Aorta (tissue), 5 donors: ENCODE measurements at regions not wholly inside any gene's neighbourhood (a gene's known extent, or its start where the extent isn't known, plus 50 kb on each side); places are given as distances from the start of the nearest gene placed in this dataset.

Experiments used
- ATAC-seq: fragments of 200-7000 bp; cut with Tn5 transposase; one replicate; pipeline ENCODE4 v1.9.1; 2022; ENCODE audit warnings: moderate library complexity; ENCODE audit not compliant: low FRiP score
- DNase-seq, 2 donors: peaks; one replicate each; pipeline ENCODE4 v3.0.0-alpha.2; 2020
- H3K27ac ChIP-seq, 2 donors: one replicate each; pipeline ENCODE4 v1.5.1; 2013; ENCODE audit warnings: low read length in 2 of 2, mild to moderate bottlenecking in 2 of 2, moderate library complexity in 2 of 2, control low read depth in 1 of 2, inconsistent platforms in 1 of 2, low read depth in 1 of 2
- H3K27me3 ChIP-seq, 2 donors: one replicate each; pipeline ENCODE4 v1.6.1; 2013; ENCODE audit warnings: control low read depth in 1 of 2, low read length in 1 of 2, mild to moderate bottlenecking in 1 of 2, moderate library complexity in 1 of 2; ENCODE audit not compliant: insufficient read depth in 2 of 2, control insufficient read depth in 1 of 2
- H3K36me3 ChIP-seq, 2 donors: one replicate each; pipeline ENCODE4 v1.6.1; 2013; ENCODE audit warnings: control low read depth in 1 of 2, low read length in 1 of 2, mild to moderate bottlenecking in 1 of 2; ENCODE audit not compliant: insufficient read depth in 2 of 2, control insufficient read depth in 1 of 2
- H3K4me1 ChIP-seq, 2 donors: one replicate each; pipeline ENCODE4 v1.6.1; 2013; ENCODE audit warnings: low read length in 2 of 2, control low read depth in 1 of 2, mild to moderate bottlenecking in 1 of 2, moderate library complexity in 1 of 2; ENCODE audit not compliant: insufficient read depth in 2 of 2, control insufficient read depth in 1 of 2
- H3K4me3 ChIP-seq, 2 donors: one replicate each; pipeline ENCODE4 v1.5.1; 2013; ENCODE audit warnings: low read length in 2 of 2, control low read depth in 1 of 2, mild to moderate bottlenecking in 1 of 2
- H3K9me3 ChIP-seq: one replicate; pipeline ENCODE4 v1.6.1; 2013; ENCODE audit warnings: mild to moderate bottlenecking, low read length; ENCODE audit not compliant: control insufficient read depth
- WGBS, 2 donors: extraction: QIAGEN DNeasy Blood & Tissue Kit; methylation state at CpG; one replicate each; pipeline ENCODE4 v1.1.7; 2013; 5-methylcytosine and 5-hydroxymethylcytosine counted together
- intact Hi-C, 2 donors: fragments of 100-400 bp; cut with DNase I; formaldehyde crosslinking; loops; one replicate each; pipeline versions ENCODE4 v1.14.2 to v1.15.0; 2022
- donor health status: healthy with polysubstance abuse.
- donor health status: Bipolar disorder and iron deficiency.
- donor health status: DM: no; HTN: no; CAD: no.
- donor health status: DM: no; HTN: no; CAD: no.
- donor health status: DM: yes; HTN: yes; CAD: no.

- Histone ChIP-seq H3K4me1 (no peaks in the 10 kb centered on the region), H3K4me3 (no peak overlapping the region), H3K36me3 (no peaks in the 10 kb centered on the region), H3K27me3 (no peaks in the 10 kb centered on the region), H3K27ac (no peak overlapping the region), H3K9me3 (peaks cover 3% of the 10 kb centered on the region)
- intact Hi-C loops = no loop called here
- ATAC-seq (no peak), DNase-seq (no peak)
- 65 to 71% methylated on average over 2 of the region's 2 CpGs for WGBS, 2 donors
Measured at GRCh38 chr7:142590830-142591457, 158.3 kb upstream of the PRSS1 start.

GRCh38 chr7:142590077-142590476, 159.2 kb upstream of the PRSS1 start:
- DNase-seq (no peak), ATAC-seq (no peak)
- no peak overlapping the region for H3K27ac ChIP-seq
- H3K9me3 ChIP-seq = peaks cover 3% of the 10 kb centered on the region
- H3K36me3 ChIP-seq = no peaks in the 10 kb centered on the region
- WGBS, 2 donors = 74 to 75% methylated on average over 4 of the region's 4 CpGs
- no peak overlapping the region for H3K4me3 ChIP-seq
- intact Hi-C loops = no loop called here
- H3K4me1 ChIP-seq = no peaks in the 10 kb centered on the region
- H3K27me3 ChIP-seq = no peaks in the 10 kb centered on the region

GRCh38 chr7:142587578-142588191, 161.6 kb upstream of the PRSS1 start:
- Histone ChIP-seq H3K4me1 (no peaks in the 10 kb centered on the region), H3K9me3 (peaks cover 1% of the 10 kb centered on the region), H3K27me3 (no peaks in the 10 kb centered on the region), H3K4me3 (no peak overlapping the region), H3K27ac (no peak overlapping the region), H3K36me3 (no peaks in the 10 kb centered on the region)
- intact Hi-C loops = loop anchor here in 1 of 2 donors (5.0 kb wide), 1 partner anchor 50 kb away; no protein-coding TSS in a partner anchor
- ATAC-seq (no peak), DNase-seq (no peak)
- WGBS, 2 donors = 67 to 70% methylated on average over 5 of the region's 5 CpGs

GRCh38 chr7:142586611-142587010, 162.7 kb upstream of the PRSS1 start:
- no peak for DNase-seq
- Histone ChIP-seq H3K4me1 (no peaks in the 10 kb centered on the region), H3K9me3 (peaks cover 1% of the 10 kb centered on the region), H3K36me3 (no peaks in the 10 kb centered on the region), H3K27ac (no peak overlapping the region), H3K27me3 (no peaks in the 10 kb centered on the region), H3K4me3 (no peak overlapping the region)
- no peak for ATAC-seq
- intact Hi-C loops = loop anchor here in 1 of 2 donors (5.0 kb wide), 1 partner anchor 49 kb away; no protein-coding TSS in a partner anchor
- 82 to 90% methylated on average over 3 of the region's 3 CpGs for WGBS, 2 donors

- Histone ChIP-seq H3K27me3 (no peaks in the 10 kb centered on the region), H3K27ac (no peak overlapping the region), H3K9me3 (no peaks in the 10 kb centered on the region), H3K4me1 (no peaks in the 10 kb centered on the region), H3K4me3 (no peak overlapping the region), H3K36me3 (no peaks in the 10 kb centered on the region)
- WGBS, 2 donors = 37 to 52% methylated on average over 2 of the region's 2 CpGs
- DNase-seq (no peak), ATAC-seq (no peak)
- intact Hi-C loops = loop anchor here in 1 of 2 donors (5.0 kb wide), 1 partner anchor 48 kb away; no protein-coding TSS in a partner anchor
Measured at GRCh38 chr7:142585425-142585824, 163.8 kb upstream of the PRSS1 start.

- 77 to 87% methylated on average over 2 of the region's 2 CpGs for WGBS, 2 donors
- no peak overlapping the region for H3K27ac ChIP-seq
- H3K4me3 ChIP-seq = no peak overlapping the region
- DNase-seq (no peak), ATAC-seq (no peak)
- H3K9me3 ChIP-seq = no peaks in the 10 kb centered on the region
- H3K27me3 ChIP-seq = no peaks in the 10 kb centered on the region
- no peaks in the 10 kb centered on the region for H3K4me1 ChIP-seq
- intact Hi-C loops = loop anchor here in 1 of 2 donors (5.0 kb wide), 1 partner anchor 47 kb away; no protein-coding TSS in a partner anchor
- no peaks in the 10 kb centered on the region for H3K36me3 ChIP-seq
Measured at GRCh38 chr7:142584765-142585164, 164.5 kb upstream of the PRSS1 start.

GRCh38 chr7:142583446-142583845, 165.8 kb upstream of the PRSS1 start:
- DNase-seq (no peak), ATAC-seq (no peak)
- H3K4me3 ChIP-seq = no peak overlapping the region
- H3K9me3 ChIP-seq = no peaks in the 10 kb centered on the region
- no peaks in the 10 kb centered on the region for H3K36me3 ChIP-seq
- no peaks in the 10 kb centered on the region for H3K4me1 ChIP-seq
- H3K27me3 ChIP-seq = no peaks in the 10 kb centered on the region
- intact Hi-C loops = no loop called here
- H3K27ac ChIP-seq = no peak overlapping the region
- WGBS, 2 donors = 52 to 56% methylated on average over 2 of the region's 2 CpGs

- Histone ChIP-seq H3K4me1 (no peaks in the 10 kb centered on the region), H3K36me3 (no peaks in the 10 kb centered on the region), H3K27ac (no peak overlapping the region), H3K4me3 (no peak overlapping the region), H3K9me3 (no peaks in the 10 kb centered on the region), H3K27me3 (no peaks in the 10 kb centered on the region)
- no peak for DNase-seq
- 95 to 96% methylated on average over 3 of the region's 3 CpGs for WGBS, 2 donors
- intact Hi-C loops = no loop called here
- ATAC-seq = no peak
Measured at GRCh38 chr7:142582351-142582750, 166.9 kb upstream of the PRSS1 start.

- H3K4me1 ChIP-seq = no peaks in the 10 kb centered on the region
- no peak for ATAC-seq
- 39 to 46% methylated on average over 4 of the region's 4 CpGs for WGBS, 2 donors
Measured at GRCh38 chr7:142581341-142581740, 167.9 kb upstream of the PRSS1 start.

More at GRCh38 chr7:142581341-142581740, 167.9 kb upstream of the PRSS1 start:
- no peaks in the 10 kb centered on the region for H3K36me3 ChIP-seq
- intact Hi-C loops = no loop called here
- no peak for DNase-seq
- H3K27me3 ChIP-seq = no peaks in the 10 kb centered on the region
- H3K27ac ChIP-seq = no peak overlapping the region
- no peak overlapping the region for H3K4me3 ChIP-seq
- no peaks in the 10 kb centered on the region for H3K9me3 ChIP-seq
